ENCODE measurements at regions not wholly inside any gene's neighbourhood (a gene's known extent, or its start where the extent isn't known, plus 50 kb on each side); places are given as distances from the start of the nearest gene placed in this dataset.
"Not testable (repeated sequence)": the region's sequence is repeated elsewhere in the genome, so short reads cannot be mapped to it uniquely, and the experiment has no call there.

- FAIRE-seq, result no peak
These were observed 246.2 kb upstream of the SEMA3C start for GRCh38 chr7:81165070-81165469.

GRCh38 chr7:81162771-81163525 lies 244.1 kb upstream of the SEMA3C start:
- no peak for FAIRE-seq

GRCh38 chr7:81162234-81162633 lies 243.4 kb upstream of the SEMA3C start:
- no peak for FAIRE-seq

- no peak for FAIRE-seq
These were observed 242.7 kb upstream of the SEMA3C start for GRCh38 chr7:81161451-81162075.

GRCh38 chr7:81159402-81159801 lies 240.6 kb upstream of the SEMA3C start:
- FAIRE-seq, result no peak

GRCh38 chr7:81158189-81158588 lies 239.3 kb upstream of the SEMA3C start:
- no peak for FAIRE-seq

GRCh38 chr7:81155654-81156373 lies 237.0 kb upstream of the SEMA3C start:
- FAIRE-seq, result no peak

GRCh38 chr7:81154565-81154964 lies 235.7 kb upstream of the SEMA3C start:
- FAIRE-seq, result no peak

- not testable (repeated sequence) for FAIRE-seq
These were observed 234.1 kb upstream of the SEMA3C start for GRCh38 chr7:81152925-81153324.

- FAIRE-seq, result no peak
These were observed 232.1 kb upstream of the SEMA3C start for GRCh38 chr7:81150951-81151361.

GRCh38 chr7:81143856-81144255 lies 225.0 kb upstream of the SEMA3C start:
- FAIRE-seq, result no peak

GRCh38 chr7:81141257-81142205 lies 222.7 kb upstream of the SEMA3C start:
- not testable (repeated sequence) for FAIRE-seq

- no peak for FAIRE-seq
These were observed 221.9 kb upstream of the SEMA3C start for GRCh38 chr7:81140775-81141174.

GRCh38 chr7:81140252-81140651 lies 221.4 kb upstream of the SEMA3C start:
- no peak for FAIRE-seq

GRCh38 chr7:81138870-81139269 lies 220.0 kb upstream of the SEMA3C start:
- FAIRE-seq, result no peak

GRCh38 chr7:81135324-81135723 lies 216.5 kb upstream of the SEMA3C start:
- no peak for FAIRE-seq

GRCh38 chr7:81128011-81128410 lies 209.2 kb upstream of the SEMA3C start:
- no peak for FAIRE-seq

GRCh38 chr7:81120803-81121202 lies 202.0 kb upstream of the SEMA3C start:
- no peak for FAIRE-seq

- FAIRE-seq, result no peak
These were observed 201.3 kb upstream of the SEMA3C start for GRCh38 chr7:81120111-81120510.

- FAIRE-seq, result no peak
These were observed 195.8 kb upstream of the SEMA3C start for GRCh38 chr7:81114633-81115032.

- FAIRE-seq, result no peak
These were observed 193.9 kb upstream of the SEMA3C start for GRCh38 chr7:81112731-81113130.

- no peak for FAIRE-seq
These were observed 193.1 kb upstream of the SEMA3C start for GRCh38 chr7:81111781-81112540.
